ENCODE measurements at regions not wholly inside any gene's neighbourhood (a gene's known extent, or its start where the extent isn't known, plus 50 kb on each side); places are given as distances from the start of the nearest gene placed in this dataset.
"Not testable (repeated sequence)": the region's sequence is repeated elsewhere in the genome, so short reads cannot be mapped to it uniquely, and the experiment has no call there.

- no peaks in the 10 kb centered on the region for H4K20me1 ChIP-seq (ENCODE audit: insufficient read depth, low read length)
- H3K79me2 ChIP-seq (ENCODE audit: insufficient read depth, low read length) = no peaks in the 10 kb centered on the region
- no peak overlapping the region for H3K4me3 ChIP-seq (ENCODE audit: low read depth, low read length, poor library complexity, severe bottlenecking)
- H3K4me2 ChIP-seq (ENCODE audit: low read length) = no peak overlapping the region
- TF ChIP-seq, protein P1, sequence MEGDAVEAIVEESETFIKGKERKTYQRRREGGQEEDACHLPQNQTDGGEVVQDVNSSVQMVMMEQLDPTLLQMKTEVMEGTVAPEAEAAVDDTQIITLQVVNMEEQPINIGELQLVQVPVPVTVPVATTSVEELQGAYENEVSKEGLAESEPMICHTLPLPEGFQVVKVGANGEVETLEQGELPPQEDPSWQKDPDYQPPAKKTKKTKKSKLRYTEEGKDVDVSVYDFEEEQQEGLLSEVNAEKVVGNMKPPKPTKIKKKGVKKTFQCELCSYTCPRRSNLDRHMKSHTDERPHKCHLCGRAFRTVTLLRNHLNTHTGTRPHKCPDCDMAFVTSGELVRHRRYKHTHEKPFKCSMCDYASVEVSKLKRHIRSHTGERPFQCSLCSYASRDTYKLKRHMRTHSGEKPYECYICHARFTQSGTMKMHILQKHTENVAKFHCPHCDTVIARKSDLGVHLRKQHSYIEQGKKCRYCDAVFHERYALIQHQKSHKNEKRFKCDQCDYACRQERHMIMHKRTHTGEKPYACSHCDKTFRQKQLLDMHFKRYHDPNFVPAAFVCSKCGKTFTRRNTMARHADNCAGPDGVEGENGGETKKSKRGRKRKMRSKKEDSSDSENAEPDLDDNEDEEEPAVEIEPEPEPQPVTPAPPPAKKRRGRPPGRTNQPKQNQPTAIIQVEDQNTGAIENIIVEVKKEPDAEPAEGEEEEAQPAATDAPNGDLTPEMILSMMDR (IDR thresholded peaks at IDR 0.05; ENCODE audit: low read length) = no peak
- no peak for TF ChIP-seq EZH2 (IDR thresholded peaks at IDR 0.05; ENCODE audit: borderline replicate concordance, low read length)
- H3K27ac ChIP-seq (ENCODE audit: low read depth, low read length, poor library complexity, severe bottlenecking) = no peak overlapping the region
- no peaks in the 10 kb centered on the region for H3K36me3 ChIP-seq (ENCODE audit: insufficient read depth, low read length)
- no peak overlapping the region for H3K9ac ChIP-seq (ENCODE audit: low read length)
- no peaks in the 10 kb centered on the region for H3K4me1 ChIP-seq (ENCODE audit: insufficient read depth, low read length, severe bottlenecking)
- H3K9me2 ChIP-seq (ENCODE audit: low read depth, low read length) = no peaks in the 10 kb centered on the region
- no peak overlapping the region for H2AFZ ChIP-seq (ENCODE audit: low read length)
- H3K27me3 ChIP-seq (ENCODE audit: insufficient read depth, low read length) = no peaks in the 10 kb centered on the region
- no peaks in the 10 kb centered on the region for H3F3A ChIP-seq (ENCODE audit: insufficient read depth, low read length)
- H3K9me3 ChIP-seq (ENCODE audit: low read length) = no peaks in the 10 kb centered on the region
Measured at GRCh38 chr10:32182476-32182875, 126.3 kb upstream of the KIF5B start.

- H3K4me1 ChIP-seq (ENCODE audit: insufficient read depth, low read length, severe bottlenecking) = no peaks in the 10 kb centered on the region
- no peak overlapping the region for H2AFZ ChIP-seq (ENCODE audit: low read length)
- H3F3A ChIP-seq (ENCODE audit: insufficient read depth, low read length) = no peaks in the 10 kb centered on the region
- no peak overlapping the region for H3K27ac ChIP-seq (ENCODE audit: low read depth, low read length, poor library complexity, severe bottlenecking)
- no peaks in the 10 kb centered on the region for H3K27me3 ChIP-seq (ENCODE audit: insufficient read depth, low read length)
- no peaks in the 10 kb centered on the region for H3K9me2 ChIP-seq (ENCODE audit: low read depth, low read length)
- H3K36me3 ChIP-seq (ENCODE audit: insufficient read depth, low read length) = no peaks in the 10 kb centered on the region
- TF ChIP-seq EZH2 (IDR thresholded peaks at IDR 0.05; ENCODE audit: borderline replicate concordance, low read length) = no peak
- TF ChIP-seq, protein P1 (IDR thresholded peaks at IDR 0.05; ENCODE audit: low read length) = no peak
- no peaks in the 10 kb centered on the region for H3K79me2 ChIP-seq (ENCODE audit: insufficient read depth, low read length)
- no peak overlapping the region for H3K4me2 ChIP-seq (ENCODE audit: low read length)
- no peak overlapping the region for H3K4me3 ChIP-seq (ENCODE audit: low read depth, low read length, poor library complexity, severe bottlenecking)
- H3K9me3 ChIP-seq (ENCODE audit: low read length) = no peaks in the 10 kb centered on the region
- no peaks in the 10 kb centered on the region for H4K20me1 ChIP-seq (ENCODE audit: insufficient read depth, low read length)
- no peak overlapping the region for H3K9ac ChIP-seq (ENCODE audit: low read length)
Measured at GRCh38 chr10:32180390-32181280, 124.4 kb upstream of the KIF5B start.

DNA sequence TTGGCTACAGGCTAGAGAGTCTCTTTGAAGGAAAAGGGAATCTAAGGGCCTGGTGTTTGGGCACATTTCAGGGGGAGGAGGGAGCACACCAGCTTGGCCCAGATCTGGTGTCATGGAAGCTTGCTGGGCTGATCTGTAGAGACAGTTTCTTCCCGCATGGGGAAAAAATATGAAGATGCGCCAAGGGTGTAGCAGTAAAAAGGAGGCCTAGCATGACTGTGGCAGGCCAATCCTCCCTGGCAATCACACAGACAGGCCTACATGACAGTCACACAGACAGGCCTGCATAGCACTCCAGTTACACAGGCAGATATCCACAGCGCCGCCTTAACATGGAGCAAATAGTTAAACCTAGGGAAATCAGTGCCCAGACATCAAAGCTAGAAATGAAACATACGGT, 123.6 kb upstream of the KIF5B start:
- Histone ChIP-seq H3K4me3 (ENCODE audit: low read depth, low read length, poor library complexity, severe bottlenecking) (no peak overlapping the region), H3K9me3 (ENCODE audit: low read length) (no peaks in the 10 kb centered on the region), H3K4me1 (ENCODE audit: insufficient read depth, low read length, severe bottlenecking) (no peaks in the 10 kb centered on the region), H2AFZ (ENCODE audit: low read length) (no peak overlapping the region), H4K20me1 (ENCODE audit: insufficient read depth, low read length) (no peaks in the 10 kb centered on the region), H3K27me3 (ENCODE audit: insufficient read depth, low read length) (no peaks in the 10 kb centered on the region), H3F3A (ENCODE audit: insufficient read depth, low read length) (no peaks in the 10 kb centered on the region), H3K79me2 (ENCODE audit: insufficient read depth, low read length) (no peaks in the 10 kb centered on the region), H3K27ac (ENCODE audit: low read depth, low read length, poor library complexity, severe bottlenecking) (no peak overlapping the region), H3K9me2 (ENCODE audit: low read depth, low read length) (no peaks in the 10 kb centered on the region), H3K4me2 (ENCODE audit: low read length) (no peak overlapping the region), H3K36me3 (ENCODE audit: insufficient read depth, low read length) (no peaks in the 10 kb centered on the region), H3K9ac (ENCODE audit: low read length) (no peak overlapping the region)
- TF ChIP-seq, protein P1 (IDR thresholded peaks at IDR 0.05; ENCODE audit: low read length) = no peak
- TF ChIP-seq EZH2 (IDR thresholded peaks at IDR 0.05; ENCODE audit: borderline replicate concordance, low read length) = no peak

GRCh38 chr10:32177594-32177993, 121.4 kb upstream of the KIF5B start:
- H3K9ac ChIP-seq (ENCODE audit: low read length); H3K9me3 ChIP-seq (ENCODE audit: low read length); H3K79me2 ChIP-seq (ENCODE audit: insufficient read depth, low read length); H3K4me3 ChIP-seq (ENCODE audit: low read depth, low read length, poor library complexity, severe bottlenecking); H3K4me1 ChIP-seq (ENCODE audit: insufficient read depth, low read length, severe bottlenecking); H3K4me2 ChIP-seq (ENCODE audit: low read length); H2AFZ ChIP-seq (ENCODE audit: low read length); H3F3A ChIP-seq (ENCODE audit: insufficient read depth, low read length); H4K20me1 ChIP-seq (ENCODE audit: insufficient read depth, low read length); H3K9me2 ChIP-seq (ENCODE audit: low read depth, low read length); H3K36me3 ChIP-seq (ENCODE audit: insufficient read depth, low read length); H3K27me3 ChIP-seq (ENCODE audit: insufficient read depth, low read length); H3K27ac ChIP-seq (ENCODE audit: low read depth, low read length, poor library complexity, severe bottlenecking): not testable (repeated sequence)

All from OCI-LY1 (cell line).